HL-60 (cell line): ENCODE measurements at regions not wholly inside any gene's neighbourhood (a gene's known extent, or its start where the extent isn't known, plus 50 kb on each side); places are given as distances from the start of the nearest gene placed in this dataset.
"Not testable (repeated sequence)": the region's sequence is repeated elsewhere in the genome, so short reads cannot be mapped to it uniquely, and the experiment has no call there.

Experiments
- DNase-seq, 2 experiments: peaks; one replicate each; pipeline ENCODE4 v3.0.0-alpha.2; 2010 to 2020; ENCODE audit warnings: low read depth in 1 of 2, low spot score in 1 of 2
- H3K27ac ChIP-seq: fragments of 250-450 bp; sonication (Bioruptor Pico); replicated peaks from 2 replicates; pipeline ENCODE4 v1.5.1; 2020; ENCODE audit warnings: mild to moderate bottlenecking, moderate library complexity
- H3K27me3 ChIP-seq: fragments of 250-450 bp; sonication (Bioruptor Pico); 2 replicates; pipeline ENCODE4 v1.5.1; 2021; ENCODE audit warnings: mild to moderate bottlenecking, moderate library complexity; ENCODE audit not compliant: insufficient read depth, poor library complexity, severe bottlenecking
- H3K4me3 ChIP-seq: replicated peaks from 2 replicates; pipeline ENCODE4 v1.5.1; 2011; ENCODE audit warnings: mild to moderate bottlenecking, control low read depth, low read length; ENCODE audit not compliant: insufficient read depth
- CTCF ChIP-seq: IDR thresholded peaks from one replicate; pipeline ENCODE4 v1.5.1; 2011; ENCODE audit warnings: low read length, control low read depth, inconsistent platforms; ENCODE audit not compliant: insufficient read depth
- GABPA ChIP-seq: IDR thresholded peaks from 2 replicates; pipeline ENCODE4 v1.6.1; 2012; ENCODE audit warnings: low read depth
- POLR2AphosphoS5 ChIP-seq: IDR thresholded peaks from 2 replicates; pipeline ENCODE4 v1.6.1; 2012; ENCODE audit warnings: low read depth
- REST ChIP-seq: IDR thresholded peaks from 2 replicates; pipeline ENCODE4 v1.6.1; 2012; ENCODE audit warnings: low read depth; ENCODE audit not compliant: insufficient replicate concordance
- SPI1 ChIP-seq: IDR thresholded peaks from 2 replicates; pipeline ENCODE4 v1.6.1; 2012; ENCODE audit warnings: low read depth, mild to moderate bottlenecking, borderline replicate concordance

- no peak overlapping the region for H3K4me3 ChIP-seq
- H3K27me3 ChIP-seq: no peaks in the 10 kb centered on the region
- H3K27ac ChIP-seq: no peak overlapping the region
- TF ChIP-seq SPI1 (no peak), GABPA (no peak), CTCF (no peak), REST (no peak), POLR2AphosphoS5 (no peak)
- DNase-seq: no peak
Measured at GRCh38 chr7:67344481-67345193, 348.0 kb downstream of the TYW1 start.

- Histone ChIP-seq H3K4me3 (no peak overlapping the region), H3K27ac (no peak overlapping the region), H3K27me3 (no peaks in the 10 kb centered on the region)
- TF ChIP-seq REST (no peak), CTCF (no peak), GABPA (no peak)
- no peak for DNase-seq
Measured at GRCh38 chr7:67346126-67346525, 349.5 kb downstream of the TYW1 start.

- Histone ChIP-seq H3K27ac (no peak overlapping the region), H3K4me3 (no peak overlapping the region), H3K27me3 (no peaks in the 10 kb centered on the region)
- TF ChIP-seq CTCF (no peak), POLR2AphosphoS5 (no peak)
- no peak for DNase-seq
Measured at GRCh38 chr7:67346876-67347275, 350.2 kb downstream of the TYW1 start.

GRCh38 chr7:67348171-67348570, 351.5 kb downstream of the TYW1 start:
- no peak overlapping the region for H3K4me3 ChIP-seq
- no peak for DNase-seq
- no peak for TF ChIP-seq REST
- TF ChIP-seq SPI1: no peak
- no peak for TF ChIP-seq POLR2AphosphoS5
- no peak for TF ChIP-seq CTCF
- TF ChIP-seq GABPA: no peak
- no peak overlapping the region for H3K27ac ChIP-seq
- H3K27me3 ChIP-seq: no peaks in the 10 kb centered on the region

- not testable (repeated sequence) for DNase-seq
Measured at GRCh38 chr7:67357653-67358052, 361.0 kb downstream of the TYW1 start.

More at GRCh38 chr7:67357653-67358052, 361.0 kb downstream of the TYW1 start:
- H3K4me3 ChIP-seq, H3K27ac ChIP-seq, H3K27me3 ChIP-seq: not testable (repeated sequence)
